Large intestine (tissue), 3 donors: ENCODE measurements at regions not wholly inside any gene's neighbourhood (a gene's known extent, or its start where the extent isn't known, plus 50 kb on each side); places are given as distances from the start of the nearest gene placed in this dataset.

Experiments used
- DNase-seq, 2 donors: peaks; one replicate each; pipeline versions ENCODE4 v3.0.0 to v3.0.0-alpha.2; 2013
- H3K27ac ChIP-seq: one replicate; pipeline ENCODE4 v1.5.1; 2013; ENCODE audit warnings: low read length
- H3K27me3 ChIP-seq: 2 replicates; pipeline ENCODE4 v1.6.1; 2013; ENCODE audit warnings: low read length; ENCODE audit not compliant: control insufficient read depth, insufficient read depth
- H3K36me3 ChIP-seq: 2 replicates; pipeline ENCODE4 v1.6.1; 2013; ENCODE audit warnings: low read length; ENCODE audit not compliant: control insufficient read depth, insufficient read depth
- H3K4me1 ChIP-seq: one replicate; pipeline ENCODE4 v1.6.1; 2013; ENCODE audit warnings: low read length; ENCODE audit not compliant: control insufficient read depth, insufficient read depth
- H3K4me3 ChIP-seq: one replicate; pipeline ENCODE4 v1.5.1; 2013; ENCODE audit warnings: low read length
- H3K9me3 ChIP-seq: one replicate; pipeline ENCODE4 v1.6.1; 2013; ENCODE audit warnings: mild to moderate bottlenecking, low read depth, low read length, moderate library complexity; ENCODE audit not compliant: control insufficient read depth
- WGBS: methylation state at CpG from one replicate; pipeline ENCODE4 v1.1.5; 2013; ENCODE audit warnings: low lambda C conversion rate; ENCODE audit not compliant: insufficient coverage; 5-methylcytosine and 5-hydroxymethylcytosine counted together

GRCh38 chr2:2571301-2572150 is 240.5 kb upstream of the MYT1L start:
- Histone ChIP-seq H3K36me3 (no peaks in the 10 kb centered on the region), H3K9me3 (peaks cover 17% of the 10 kb centered on the region), H3K27me3 (no peaks in the 10 kb centered on the region), H3K4me3 (no peak overlapping the region), H3K27ac (no peak overlapping the region), H3K4me1 (no peaks in the 10 kb centered on the region)
- no CpG with 5 or more reads among the region's 41 CpGs for WGBS
- DNase-seq = no peak

GRCh38 chr2:2570871-2571270 is 239.8 kb upstream of the MYT1L start:
- H3K27me3 ChIP-seq = no peaks in the 10 kb centered on the region
- WGBS = no CpG with 5 or more reads among the region's 5 CpGs
- H3K4me3 ChIP-seq = no peak overlapping the region
- no peak for DNase-seq
- H3K4me1 ChIP-seq = no peaks in the 10 kb centered on the region
- H3K9me3 ChIP-seq = peaks cover 17% of the 10 kb centered on the region
- no peaks in the 10 kb centered on the region for H3K36me3 ChIP-seq
- H3K27ac ChIP-seq = no peak overlapping the region

GRCh38 chr2:2570360-2570759 is 239.3 kb upstream of the MYT1L start:
- 100% methylated on average over 1 of the region's 11 CpGs for WGBS
- H3K9me3 ChIP-seq = peaks cover 17% of the 10 kb centered on the region
- no peaks in the 10 kb centered on the region for H3K27me3 ChIP-seq
- H3K36me3 ChIP-seq = no peaks in the 10 kb centered on the region
- no peaks in the 10 kb centered on the region for H3K4me1 ChIP-seq
- no peak overlapping the region for H3K27ac ChIP-seq
- no peak overlapping the region for H3K4me3 ChIP-seq
- DNase-seq = no peak

DNA sequence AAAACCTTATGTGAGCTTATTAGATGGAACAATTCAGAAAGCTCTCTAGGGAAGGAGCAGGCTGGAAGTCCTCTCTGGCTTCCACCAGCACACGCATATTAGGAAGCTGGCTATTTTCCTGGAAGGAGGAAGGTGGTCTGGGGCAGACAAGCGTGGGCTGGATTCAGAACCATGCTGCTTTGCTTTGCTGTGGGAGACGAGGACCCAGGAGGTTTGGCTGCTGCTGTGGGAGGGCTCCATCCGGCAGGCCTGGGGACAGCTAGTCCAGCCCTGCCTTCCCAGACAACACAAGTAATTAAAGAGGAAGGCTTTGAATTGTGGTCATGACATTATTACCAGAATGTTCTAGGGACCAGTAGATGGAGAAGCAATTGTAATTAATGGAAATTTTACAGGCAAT is 238.8 kb upstream of the MYT1L start:
- H3K27me3 ChIP-seq = no peaks in the 10 kb centered on the region
- no peaks in the 10 kb centered on the region for H3K36me3 ChIP-seq
- no peak overlapping the region for H3K27ac ChIP-seq
- H3K9me3 ChIP-seq = peaks cover 17% of the 10 kb centered on the region
- no peak for DNase-seq
- H3K4me1 ChIP-seq = no peaks in the 10 kb centered on the region
- no peak overlapping the region for H3K4me3 ChIP-seq
- WGBS = no CpG with 5 or more reads among the region's 4 CpGs

GRCh38 chr2:2569306-2569705 is 238.2 kb upstream of the MYT1L start:
- Histone ChIP-seq H3K4me3 (no peak overlapping the region), H3K36me3 (no peaks in the 10 kb centered on the region), H3K9me3 (peaks cover 17% of the 10 kb centered on the region), H3K27ac (no peak overlapping the region), H3K4me1 (no peaks in the 10 kb centered on the region), H3K27me3 (no peaks in the 10 kb centered on the region)
- DNase-seq = no peak
- WGBS = no CpG with 5 or more reads among the region's 11 CpGs

- H3K36me3 ChIP-seq = no peaks in the 10 kb centered on the region
- no CpG with 5 or more reads among the region's 9 CpGs for WGBS
- no peak overlapping the region for H3K27ac ChIP-seq
- H3K9me3 ChIP-seq = peaks cover 17% of the 10 kb centered on the region
- no peak overlapping the region for H3K4me3 ChIP-seq
- H3K27me3 ChIP-seq = no peaks in the 10 kb centered on the region
- DNase-seq = no peak
- H3K4me1 ChIP-seq = no peaks in the 10 kb centered on the region
These were observed 237.3 kb upstream of the MYT1L start for GRCh38 chr2:2568411-2568810.

DNA sequence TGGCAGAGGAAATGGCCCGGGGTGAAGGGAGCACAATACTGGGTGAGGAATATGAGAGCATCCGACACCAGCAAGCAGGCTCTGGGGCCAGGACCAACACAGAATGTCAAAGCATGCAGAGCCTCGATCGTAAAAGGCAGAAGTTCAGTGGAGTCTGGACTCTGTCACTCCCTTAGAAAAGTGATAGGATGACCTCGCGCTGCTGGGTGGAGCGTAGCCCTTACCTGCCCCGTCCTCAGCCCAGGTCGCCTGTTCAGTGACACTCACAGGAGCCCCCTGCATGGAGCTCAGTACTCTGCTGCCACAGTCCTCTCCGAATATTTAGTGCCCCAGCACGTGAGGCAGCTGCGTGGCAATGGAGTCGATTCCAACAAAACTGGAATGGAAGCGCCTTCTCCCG is 236.7 kb upstream of the MYT1L start:
- H3K27ac ChIP-seq = no peak overlapping the region
- H3K36me3 ChIP-seq = no peaks in the 10 kb centered on the region
- DNase-seq = peak in 1 of 2 donors; percentile 35
- no peak overlapping the region for H3K4me3 ChIP-seq
- peaks cover 11% of the 10 kb centered on the region for H3K9me3 ChIP-seq
- no CpG with 5 or more reads among the region's 15 CpGs for WGBS
- H3K4me1 ChIP-seq = no peaks in the 10 kb centered on the region
- H3K27me3 ChIP-seq = no peaks in the 10 kb centered on the region

DNA sequence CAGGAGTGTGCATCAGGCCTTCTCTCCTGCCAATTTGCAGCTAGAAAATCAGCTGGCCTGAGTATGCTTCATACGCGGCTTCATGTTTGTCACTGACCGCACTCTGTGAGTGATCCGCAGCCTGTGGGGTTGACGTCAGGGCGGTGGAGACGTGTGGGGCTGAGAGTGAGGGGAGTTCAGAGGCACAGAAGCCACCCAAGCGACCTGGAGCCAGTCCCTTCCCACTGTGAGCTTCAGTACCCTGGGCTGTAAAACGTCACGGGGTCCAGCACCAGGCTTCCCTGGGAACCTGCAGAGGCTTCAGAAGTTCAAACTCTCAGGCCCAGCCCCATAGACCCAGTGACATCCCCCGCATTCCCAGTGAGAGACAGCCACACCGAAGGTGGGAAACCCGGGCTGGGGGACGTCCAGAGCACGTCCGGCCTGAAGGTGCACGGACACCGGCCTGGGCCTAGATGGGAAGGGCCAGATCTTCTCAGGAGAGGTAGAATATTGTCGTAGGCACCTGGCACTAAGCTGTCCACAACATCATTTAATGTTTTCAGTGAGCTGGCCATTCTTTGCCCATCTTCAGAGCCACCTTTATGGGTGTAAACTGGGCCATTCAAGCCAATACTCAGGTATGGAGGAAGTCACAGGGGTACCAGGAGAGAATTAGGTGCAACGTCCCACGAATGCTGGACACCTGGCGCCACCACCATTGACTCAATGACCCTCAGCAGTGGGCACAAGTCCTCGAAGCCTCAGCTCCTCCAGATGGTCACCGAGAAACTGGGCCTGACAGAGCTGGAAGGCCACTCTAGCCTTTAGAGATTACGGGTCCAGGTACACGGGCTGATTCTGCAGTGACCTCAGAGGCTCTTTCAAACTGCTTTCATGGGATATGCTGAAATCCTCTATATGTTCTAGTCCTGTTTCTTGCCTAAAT is 235.6 kb upstream of the MYT1L start:
- no CpG with 5 or more reads among the region's 26 CpGs for WGBS
- Histone ChIP-seq H3K36me3 (no peaks in the 10 kb centered on the region), H3K27me3 (no peaks in the 10 kb centered on the region), H3K9me3 (peaks cover 2% of the 10 kb centered on the region), H3K27ac (no peak overlapping the region), H3K4me3 (no peak overlapping the region), H3K4me1 (no peaks in the 10 kb centered on the region)
- DNase-seq = no peak

- DNase-seq = no peak
- Histone ChIP-seq H3K4me3 (no peak overlapping the region), H3K4me1 (no peaks in the 10 kb centered on the region), H3K36me3 (no peaks in the 10 kb centered on the region), H3K9me3 (no peaks in the 10 kb centered on the region), H3K27ac (no peak overlapping the region), H3K27me3 (no peaks in the 10 kb centered on the region)
- WGBS = no CpG with 5 or more reads among the region's 16 CpGs
These were observed 234.6 kb upstream of the MYT1L start for GRCh38 chr2:2565671-2566070.

- Histone ChIP-seq H3K27ac (no peak overlapping the region), H3K36me3 (no peaks in the 10 kb centered on the region), H3K27me3 (no peaks in the 10 kb centered on the region), H3K4me1 (no peaks in the 10 kb centered on the region), H3K4me3 (no peak overlapping the region), H3K9me3 (no peaks in the 10 kb centered on the region)
- no peak for DNase-seq
- no CpG with 5 or more reads among the region's 24 CpGs for WGBS
These were observed 233.4 kb upstream of the MYT1L start for GRCh38 chr2:2564300-2565078.
